CD14-positive monocyte (primary cell): ENCODE measurements at regions not wholly inside any gene's neighbourhood (a gene's known extent, or its start where the extent isn't known, plus 50 kb on each side); places are given as distances from the start of the nearest gene placed in this dataset.

ENCODE experiments used
- DNase-seq, 3 donors: peaks; one replicate each; pipeline ENCODE4 v3.0.0-alpha.2; 2011 to 2022
- H2AFZ ChIP-seq: 2 replicates; pipeline ENCODE4 v1.6.0; 2012; ENCODE audit warnings: mild to moderate bottlenecking, low read depth, low read length, inconsistent platforms; ENCODE audit not compliant: insufficient read depth, poor library complexity, severe bottlenecking
- H3K27ac ChIP-seq, 2 donors: 1 replicate in 1 of 2; 2 replicates in 1 of 2; pipeline ENCODE4 v1.5.1; 2012 to 2013; ENCODE audit warnings: low read length in 2 of 2, control low read depth in 1 of 2, inconsistent platforms in 1 of 2, low read depth in 1 of 2, mild to moderate bottlenecking in 1 of 2
- H3K27me3 ChIP-seq, 2 donors: one replicate each; pipeline versions ENCODE4 v1.6.0 to v1.6.1; 2011 to 2013; ENCODE audit warnings: low read length in 2 of 2; ENCODE audit not compliant: control insufficient read depth in 2 of 2, insufficient read depth in 2 of 2
- H3K36me3 ChIP-seq, 2 donors: replicated peaks in 1 of 2; 1 replicate in 1 of 2; 2 replicates in 1 of 2; pipeline versions ENCODE4 v1.5.1 to v1.6.1; 2012 to 2013; ENCODE audit warnings: low read length in 2 of 2, control low read depth in 1 of 2, inconsistent platforms in 1 of 2, mild to moderate bottlenecking in 1 of 2; ENCODE audit not compliant: insufficient read depth in 2 of 2, control insufficient read depth in 1 of 2
- H3K4me1 ChIP-seq, 2 donors: 1 replicate in 1 of 2; 2 replicates in 1 of 2; pipeline versions ENCODE4 v1.5.1 to v1.6.1; 2012 to 2013; ENCODE audit warnings: low read length in 2 of 2, control low read depth in 1 of 2, inconsistent platforms in 1 of 2, mild to moderate bottlenecking in 1 of 2, moderate library complexity in 1 of 2; ENCODE audit not compliant: insufficient read depth in 2 of 2, control insufficient read depth in 1 of 2
- H3K4me2 ChIP-seq: replicated peaks from 2 replicates; pipeline ENCODE3; 2012; ENCODE audit warnings: low read length, moderate library complexity, mild to moderate bottlenecking; ENCODE audit not compliant: poor library complexity, severe bottlenecking; ENCODE audit errors: extremely low read depth
- H3K4me3 ChIP-seq, 3 experiments: fragments of 200-600 bp in 1 of 3; sonication (generic) in 1 of 3; replicated peaks in 1 of 3; 1 replicate in 2 of 3; 2 replicates in 1 of 3; pipeline ENCODE4 v1.5.1; 2011 to 2013; ENCODE audit warnings: low read length in 3 of 3, mild to moderate bottlenecking in 3 of 3, control low read depth in 2 of 3, low read depth in 2 of 3, inconsistent platforms in 1 of 3, moderate library complexity in 1 of 3
- H3K79me2 ChIP-seq: 2 replicates; pipeline ENCODE4 v1.6.0; 2012; ENCODE audit warnings: mild to moderate bottlenecking, control low read depth, inconsistent platforms, low read length, moderate library complexity; ENCODE audit not compliant: insufficient read depth
- H3K9ac ChIP-seq: 2 replicates; pipeline ENCODE4 v1.6.0; 2017; ENCODE audit warnings: low read length, mild to moderate bottlenecking; ENCODE audit not compliant: insufficient read depth, poor library complexity, severe bottlenecking
- H3K9me3 ChIP-seq, 2 donors: replicated peaks in 1 of 2; 1 replicate in 1 of 2; 2 replicates in 1 of 2; pipeline versions ENCODE4 v1.5.1 to v1.6.1; 2012 to 2013; ENCODE audit warnings: low read length in 2 of 2, control low read depth in 1 of 2; ENCODE audit not compliant: control insufficient read depth in 1 of 2, insufficient read depth in 1 of 2
- H4K20me1 ChIP-seq: 2 replicates; pipeline ENCODE4 v1.6.0; 2012; ENCODE audit warnings: mild to moderate bottlenecking, low read length, control low read depth, moderate library complexity; ENCODE audit not compliant: insufficient read depth
- H3K27ac Mint-ChIP-seq, 7 donors: one replicate each; pipeline ENCODE4 v1.8.0; 2020; ENCODE audit warnings: mild to moderate bottlenecking in 7 of 7, mixed read lengths in 7 of 7, moderate library complexity in 6 of 7, inconsistent platforms in 2 of 7
- H3K27me3 Mint-ChIP-seq, 3 donors: one replicate each; pipeline ENCODE4 v1.8.0; 2021 to 2022; ENCODE audit warnings: low read depth in 3 of 3, mild to moderate bottlenecking in 3 of 3, mixed read lengths in 3 of 3, moderate library complexity in 3 of 3, inconsistent platforms in 1 of 3
- H3K36me3 Mint-ChIP-seq, 2 donors: one replicate each; pipeline ENCODE4 v1.8.0; 2020; ENCODE audit warnings: mixed read lengths in 2 of 2, inconsistent platforms in 1 of 2, mild to moderate bottlenecking in 1 of 2
- H3K4me1 Mint-ChIP-seq: one replicate; pipeline ENCODE4 v1.8.0; 2020; ENCODE audit warnings: mild to moderate bottlenecking, mixed read lengths
- H3K4me3 Mint-ChIP-seq, 2 donors: one replicate each; pipeline ENCODE4 v1.8.0; 2020; ENCODE audit warnings: mild to moderate bottlenecking in 2 of 2, mixed read lengths in 2 of 2, moderate library complexity in 1 of 2
- H3K9me3 Mint-ChIP-seq, 7 donors: one replicate each; pipeline ENCODE4 v1.8.0; 2020 to 2022; ENCODE audit warnings: mixed read lengths in 7 of 7, mild to moderate bottlenecking in 6 of 7, moderate library complexity in 6 of 7, inconsistent platforms in 2 of 7
- CTCF ChIP-seq: fragments of 200-600 bp; IDR thresholded peaks from one replicate; pipeline ENCODE4 v1.8.0; 2022; ENCODE audit warnings: antibody characterized with exemption, mild to moderate bottlenecking
- WGBS: methylation state at CpG from one replicate; pipeline ENCODE4 v1.1.5; 2013; ENCODE audit warnings: missing lambda C conversion rate; ENCODE audit not compliant: insufficient coverage; 5-methylcytosine and 5-hydroxymethylcytosine counted together
- intact Hi-C, 2 donors: fragments of 100-400 bp; cut with micrococcal nuclease; formaldehyde crosslinking; loops; one replicate each; pipeline versions ENCODE4 v1.15.0 to v1.15.1; 2023

DNA sequence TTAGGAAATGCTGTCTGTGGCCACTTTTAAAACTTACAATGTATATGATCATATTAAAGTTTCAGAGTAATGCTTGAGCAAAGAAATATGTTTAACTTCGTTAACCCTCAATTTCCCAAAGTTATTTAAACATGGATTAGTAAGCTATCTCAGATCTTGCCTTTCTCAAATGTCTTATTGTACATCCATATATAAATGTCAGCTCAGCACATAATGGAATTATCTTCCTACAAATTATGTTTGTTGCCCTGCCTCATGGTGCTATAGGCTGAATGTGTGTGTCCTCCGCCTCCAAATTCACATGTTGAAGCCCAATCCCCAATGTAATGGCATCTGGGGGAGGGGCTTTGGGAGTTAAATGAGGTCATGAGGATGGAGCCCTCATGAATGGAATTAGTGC, 200.3 kb downstream of the MINAR1 start:
- Mint-ChIP-seq H3K27me3 (peaks cover 2 to 13% (median 7%) of the 10 kb centered on the region in 3 donors), H3K4me1 (no peaks in the 10 kb centered on the region), H3K27ac (no peak overlapping the region), H3K4me3 (no peak overlapping the region), H3K36me3 (no peaks in the 10 kb centered on the region), H3K9me3 (peaks cover 0 to 4% (median 2%) of the 10 kb centered on the region in 7 donors)
- Histone ChIP-seq H3K9me3 (no peaks in the 10 kb centered on the region), H4K20me1 (no peaks in the 10 kb centered on the region), H2AFZ (no peak overlapping the region), H3K4me2 (no peak overlapping the region), H3K9ac (no peak overlapping the region), H3K27ac (no peak overlapping the region), H3K4me1 (no peaks in the 10 kb centered on the region), H3K79me2 (no peaks in the 10 kb centered on the region), H3K36me3 (no peaks in the 10 kb centered on the region), H3K4me3 (no peak overlapping the region), H3K27me3 (peaks cover 4 to 5% of the 10 kb centered on the region in 2 donors)
- intact Hi-C loops = no loop called here
- 80% methylated on average over 1 of the region's 2 CpGs for WGBS
- no peak for TF ChIP-seq CTCF
- DNase-seq = no peak

DNA sequence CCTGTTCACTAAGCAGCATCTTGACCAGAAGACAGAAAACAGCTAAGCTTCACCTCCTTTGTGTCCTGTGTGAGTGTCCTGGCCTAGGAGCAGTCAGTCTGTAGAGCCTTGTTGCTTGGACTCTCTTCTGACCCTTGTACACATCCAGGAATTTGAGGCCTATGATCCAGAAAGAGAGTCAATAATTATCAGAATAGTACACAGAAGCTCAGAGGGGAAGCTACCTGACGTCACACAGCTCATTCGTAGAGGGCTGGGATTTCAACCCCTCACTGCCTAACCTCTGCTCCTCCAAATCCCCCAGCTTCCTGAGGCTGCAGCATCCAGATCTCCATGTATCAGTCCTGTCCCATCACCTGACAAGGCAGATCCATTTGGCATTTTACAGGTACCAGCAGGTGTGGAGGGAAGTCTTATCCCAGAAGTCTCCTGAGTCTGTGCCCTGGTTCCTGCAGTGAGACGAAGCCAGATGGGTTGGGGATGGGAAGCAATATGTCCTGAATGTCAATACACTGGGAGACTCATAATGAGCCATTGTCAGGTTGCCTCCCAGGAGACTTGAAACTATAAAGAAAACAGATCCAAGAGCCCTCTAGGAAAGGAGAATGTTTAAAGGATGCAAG, 203.1 kb downstream of the MINAR1 start:
- WGBS = 80% methylated on average over 3 of the region's 3 CpGs
- intact Hi-C loops = no loop called here
- no peak overlapping the region for H3K4me3 Mint-ChIP-seq
- Histone ChIP-seq H3K4me3 (no peak overlapping the region), H3K4me1 (no peaks in the 10 kb centered on the region), H3K27ac (no peak overlapping the region), H4K20me1 (no peaks in the 10 kb centered on the region), H3K9ac (no peak overlapping the region), H3K27me3 (peaks cover 0 to 3% of the 10 kb centered on the region in 2 donors), H3K36me3 (no peaks in the 10 kb centered on the region), H2AFZ (no peak overlapping the region), H3K9me3 (no peaks in the 10 kb centered on the region), H3K4me2 (no peak overlapping the region), H3K79me2 (no peaks in the 10 kb centered on the region)
- H3K9me3 Mint-ChIP-seq = peaks cover 0 to 4% (median 2%) of the 10 kb centered on the region in 7 donors
- no peak overlapping the region for H3K27ac Mint-ChIP-seq
- no peaks in the 10 kb centered on the region for H3K4me1 Mint-ChIP-seq
- no peak for DNase-seq
- no peaks in the 10 kb centered on the region for H3K36me3 Mint-ChIP-seq
- peaks cover 2 to 13% (median 7%) of the 10 kb centered on the region in 3 donors for H3K27me3 Mint-ChIP-seq
- TF ChIP-seq CTCF = no peak
